ENCODE measurements at regions not wholly inside any gene's neighbourhood (a gene's known extent, or its start where the extent isn't known, plus 50 kb on each side); places are given as distances from the start of the nearest gene placed in this dataset.
"Not testable (repeated sequence)": the region's sequence is repeated elsewhere in the genome, so short reads cannot be mapped to it uniquely, and the experiment has no call there.

GRCh38 chr14:43793579-43793978 is 713.5 kb downstream of the FSCB start:
- DNase-seq, result no peak

GRCh38 chr14:43792980-43793379 is 714.1 kb downstream of the FSCB start:
- DNase-seq, result no peak

- DNase-seq, result no peak
These were observed 716.4 kb downstream of the FSCB start for GRCh38 chr14:43790681-43791080.

GRCh38 chr14:43789458-43789857 is 717.6 kb downstream of the FSCB start:
- no peak for DNase-seq

- no peak for DNase-seq
These were observed 720.9 kb downstream of the FSCB start for GRCh38 chr14:43786066-43786762.

GRCh38 chr14:43784432-43784831 is 722.7 kb downstream of the FSCB start:
- not testable (repeated sequence) for DNase-seq

- DNase-seq, result no peak
These were observed 728.0 kb downstream of the FSCB start for GRCh38 chr14:43778937-43779639.

GRCh38 chr14:43778570-43778936 is 728.5 kb downstream of the FSCB start:
- no peak for DNase-seq

GRCh38 chr14:43765474-43765873 is 741.6 kb downstream of the FSCB start:
- DNase-seq, result no peak

GRCh38 chr14:43764433-43764832 is 742.6 kb downstream of the FSCB start:
- DNase-seq, result no peak

GRCh38 chr14:43755707-43756106 is 751.4 kb downstream of the FSCB start:
- no peak for DNase-seq

GRCh38 chr14:43754838-43755237 is 752.2 kb downstream of the FSCB start:
- no peak for DNase-seq

GRCh38 chr14:43745746-43746145 is 761.3 kb downstream of the FSCB start:
- no peak for DNase-seq

- DNase-seq, result no peak
These were observed 771.2 kb downstream of the FSCB start for GRCh38 chr14:43735932-43736331.

- no peak for DNase-seq
These were observed 777.9 kb downstream of the FSCB start for GRCh38 chr14:43729143-43729542.

GRCh38 chr14:43706900-43707299 is 800.2 kb downstream of the FSCB start:
- no peak for DNase-seq

GRCh38 chr14:43698561-43699284 is 808.4 kb downstream of the FSCB start:
- DNase-seq, result not testable (repeated sequence)

GRCh38 chr14:43697003-43697402 is 810.1 kb downstream of the FSCB start:
- no peak for DNase-seq

- no peak for DNase-seq
These were observed 814.4 kb downstream of the FSCB start for GRCh38 chr14:43692706-43693105.

GRCh38 chr14:43687921-43688320 is 819.2 kb downstream of the FSCB start:
- DNase-seq, result no peak

GRCh38 chr14:43677581-43677980 is 829.5 kb downstream of the FSCB start:
- no peak for DNase-seq

GRCh38 chr14:43674273-43674672 is 832.8 kb downstream of the FSCB start:
- DNase-seq, result no peak

- no peak for DNase-seq
These were observed 835.2 kb downstream of the FSCB start for GRCh38 chr14:43671716-43672485.

Data from CD4-positive, alpha-beta T cell treated with Interleukin-12 subunit alpha and Interleukin-12 subunit beta, for 1 hour (primary cell).